ENCODE measurements at regions not wholly inside any gene's neighbourhood (a gene's known extent, or its start where the extent isn't known, plus 50 kb on each side); places are given as distances from the start of the nearest gene placed in this dataset.
"Not testable (repeated sequence)": the region's sequence is repeated elsewhere in the genome, so short reads cannot be mapped to it uniquely, and the experiment has no call there.

GRCh38 chr12:62005615-62006014 lies 254.6 kb upstream of the USP15 start:
- no peak for DNase-seq (ENCODE audit: low read depth)
- H3K4me3 ChIP-seq (ENCODE audit: low read depth, low read length), result no peak overlapping the region
- no peak for TF ChIP-seq CTCF (IDR thresholded peaks at IDR 0.05; ENCODE audit: control insufficient read depth, extremely low read depth, insufficient read depth)

DNA sequence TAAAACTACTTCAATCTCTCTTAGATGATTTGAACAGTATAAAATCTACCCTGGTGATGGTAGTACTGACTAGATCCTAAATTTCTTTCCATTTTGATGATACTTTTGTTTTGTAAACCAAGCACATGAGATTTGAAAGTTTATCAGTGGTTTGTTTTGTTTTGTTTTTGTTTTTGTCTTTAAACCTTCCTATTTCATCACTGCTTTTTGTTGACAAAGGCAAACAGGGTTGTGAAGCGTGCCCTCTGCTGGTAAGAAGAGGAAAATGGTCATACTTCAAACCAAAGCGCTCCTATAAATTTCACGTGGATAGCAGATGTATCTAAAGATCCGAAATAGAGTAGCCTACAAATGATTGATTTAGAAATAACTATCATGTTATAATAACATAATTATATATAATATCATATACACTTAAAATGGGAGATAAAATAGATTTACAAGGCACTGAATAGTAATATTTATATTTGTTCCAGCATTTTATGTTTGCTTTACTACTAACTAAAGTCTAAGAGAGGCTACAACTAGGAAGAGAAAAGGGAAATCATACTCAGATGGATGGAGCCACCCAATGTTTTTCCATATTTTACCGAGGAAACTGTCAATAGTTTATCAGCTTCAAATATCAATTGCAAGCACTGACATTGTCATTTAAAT lies 254.0 kb upstream of the USP15 start:
- DNase-seq (ENCODE audit: low read depth), result peak; percentile 26
- H3K4me3 ChIP-seq (ENCODE audit: low read depth, low read length), result no peak overlapping the region
- peak; percentile 58 for TF ChIP-seq CTCF (IDR thresholded peaks at IDR 0.05; ENCODE audit: control insufficient read depth, extremely low read depth, insufficient read depth)

GRCh38 chr12:62008703-62009102 lies 251.5 kb upstream of the USP15 start:
- H3K4me3 ChIP-seq (ENCODE audit: low read depth, low read length), result no peak overlapping the region
- TF ChIP-seq CTCF (IDR thresholded peaks at IDR 0.05; ENCODE audit: control insufficient read depth, extremely low read depth, insufficient read depth), result no peak
- DNase-seq (ENCODE audit: low read depth), result no peak

GRCh38 chr12:62009445-62009844 lies 250.8 kb upstream of the USP15 start:
- H3K4me3 ChIP-seq (ENCODE audit: low read depth, low read length), result no peak overlapping the region
- DNase-seq (ENCODE audit: low read depth), result no peak
- no peak for TF ChIP-seq CTCF (IDR thresholded peaks at IDR 0.05; ENCODE audit: control insufficient read depth, extremely low read depth, insufficient read depth)

DNA sequence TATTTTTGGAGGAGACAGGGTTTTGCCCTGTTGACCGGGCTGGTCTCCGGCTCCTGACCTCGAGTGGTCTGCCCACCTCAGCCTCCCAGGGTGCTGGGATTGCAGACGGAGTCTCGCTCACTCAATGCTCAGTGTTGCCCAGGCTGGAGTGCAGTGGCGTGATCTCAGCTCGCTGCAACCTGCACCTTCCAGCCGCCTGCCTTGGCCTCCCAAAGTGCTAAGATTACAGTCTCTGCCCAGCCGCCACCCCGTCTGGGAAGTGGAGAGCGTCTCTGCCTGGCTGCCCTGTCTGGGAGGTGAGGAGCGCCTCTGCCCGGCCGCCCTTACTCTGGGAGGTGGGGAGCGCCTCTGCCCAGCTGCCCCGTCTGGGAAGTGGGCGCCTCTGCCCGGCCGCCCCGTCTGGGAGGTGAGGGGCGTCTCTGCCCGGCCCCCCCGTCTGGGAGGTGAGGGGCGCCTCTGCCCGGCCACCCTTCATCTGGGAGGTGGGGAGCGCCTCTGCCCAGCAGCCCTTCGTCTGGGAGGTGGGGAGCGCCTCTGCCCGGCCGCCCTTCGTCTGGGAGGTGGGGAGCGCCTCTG lies 249.8 kb upstream of the USP15 start:
- DNase-seq (ENCODE audit: low read depth), result not testable (repeated sequence)

GRCh38 chr12:62010973-62011372 lies 249.2 kb upstream of the USP15 start:
- H3K4me3 ChIP-seq (ENCODE audit: low read depth, low read length); DNase-seq (ENCODE audit: low read depth): not testable (repeated sequence)

More for the DNA sequence above, 249.8 kb upstream of the USP15 start:
- H3K4me3 ChIP-seq (ENCODE audit: low read depth, low read length), result not testable (repeated sequence)

DNA sequence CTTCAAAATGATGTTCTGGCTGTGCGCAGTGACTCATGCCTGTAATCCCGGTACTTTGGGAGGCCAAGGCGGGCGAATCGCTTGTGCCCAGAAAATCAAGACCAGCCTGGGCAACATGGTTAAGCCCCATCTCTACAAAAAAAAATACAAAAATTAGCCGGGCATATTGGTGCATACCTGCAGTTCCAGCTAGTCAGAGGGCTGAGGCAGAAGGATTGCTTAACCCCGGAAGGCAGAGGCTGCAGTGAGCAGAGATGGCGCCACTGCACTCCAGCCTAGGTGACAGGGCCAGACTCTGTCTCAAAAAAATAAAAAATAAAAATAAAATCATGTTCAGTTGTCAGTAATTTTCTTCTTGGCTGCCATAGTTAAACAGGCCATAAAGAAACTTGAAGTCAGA lies 245.9 kb upstream of the USP15 start:
- TF ChIP-seq CTCF (IDR thresholded peaks at IDR 0.05; ENCODE audit: control insufficient read depth, extremely low read depth, insufficient read depth), result no peak
- no peak for DNase-seq (ENCODE audit: low read depth)

GRCh38 chr12:62016021-62016420 lies 244.2 kb upstream of the USP15 start:
- DNase-seq (ENCODE audit: low read depth), result no peak
- TF ChIP-seq CTCF (IDR thresholded peaks at IDR 0.05; ENCODE audit: control insufficient read depth, extremely low read depth, insufficient read depth), result no peak
- no peak overlapping the region for H3K4me3 ChIP-seq (ENCODE audit: low read depth, low read length)

More for the DNA sequence above, 245.9 kb upstream of the USP15 start:
- no peak overlapping the region for H3K4me3 ChIP-seq (ENCODE audit: low read depth, low read length)
